ACC112 (cell line): ENCODE measurements at regions not wholly inside any gene's neighbourhood (a gene's known extent, or its start where the extent isn't known, plus 50 kb on each side); places are given as distances from the start of the nearest gene placed in this dataset.

Experiments used
- H2AFZ ChIP-seq: fragments of 200-600 bp; sonication (generic); one replicate; pipeline ENCODE4 v1.6.0; 2017; ENCODE audit warnings: antibody characterized with exemption, low read length; ENCODE audit not compliant: unreplicated experiment
- H3K27ac ChIP-seq: fragments of 200-600 bp; sonication (generic); 2 replicates; pipeline ENCODE4 v1.5.1; 2014; ENCODE audit warnings: low read depth, mild to moderate bottlenecking, antibody characterized with exemption, low read length, moderate library complexity
- H3K27me3 ChIP-seq: fragments of 200-600 bp; sonication (generic); 2 replicates; pipeline ENCODE4 v1.6.1; 2014; ENCODE audit warnings: mild to moderate bottlenecking, antibody characterized with exemption, low read length, moderate library complexity, mixed read lengths; ENCODE audit not compliant: insufficient read depth
- H3K36me3 ChIP-seq: fragments of 200-600 bp; sonication (generic); 2 replicates; pipeline ENCODE4 v1.6.1; 2016; ENCODE audit warnings: mild to moderate bottlenecking, antibody characterized with exemption, low read length, moderate library complexity, mixed read lengths; ENCODE audit not compliant: insufficient read depth
- H3K4me1 ChIP-seq: fragments of 200-600 bp; sonication (generic); one replicate; pipeline ENCODE4 v1.6.1; 2016; ENCODE audit warnings: low read length, mixed read lengths; ENCODE audit not compliant: insufficient read depth, unreplicated experiment, control insufficient read depth
- H3K4me3 ChIP-seq: fragments of 200-600 bp; sonication (generic); 2 replicates; pipeline ENCODE4 v1.5.1; 2014; ENCODE audit warnings: mild to moderate bottlenecking, low read depth, low read length
- H3K79me2 ChIP-seq: fragments of 200-600 bp; sonication (generic); one replicate; pipeline ENCODE4 v1.6.0; 2016; ENCODE audit warnings: low read length; ENCODE audit not compliant: control insufficient read depth, unreplicated experiment, insufficient read depth

GRCh38 chr6:40723967-40724366 is 136.8 kb upstream of the LRFN2 start:
- Histone ChIP-seq H3K4me1 (peaks cover 4% of the 10 kb centered on the region), H3K36me3 (no peaks in the 10 kb centered on the region), H3K27me3 (no peaks in the 10 kb centered on the region), H2AFZ (no peak overlapping the region), H3K27ac (peak overlapping the region; percentile 26; the same call in 1 of the 2 replicates), H3K79me2 (no peaks in the 10 kb centered on the region), H3K4me3 (no peak overlapping the region)

DNA sequence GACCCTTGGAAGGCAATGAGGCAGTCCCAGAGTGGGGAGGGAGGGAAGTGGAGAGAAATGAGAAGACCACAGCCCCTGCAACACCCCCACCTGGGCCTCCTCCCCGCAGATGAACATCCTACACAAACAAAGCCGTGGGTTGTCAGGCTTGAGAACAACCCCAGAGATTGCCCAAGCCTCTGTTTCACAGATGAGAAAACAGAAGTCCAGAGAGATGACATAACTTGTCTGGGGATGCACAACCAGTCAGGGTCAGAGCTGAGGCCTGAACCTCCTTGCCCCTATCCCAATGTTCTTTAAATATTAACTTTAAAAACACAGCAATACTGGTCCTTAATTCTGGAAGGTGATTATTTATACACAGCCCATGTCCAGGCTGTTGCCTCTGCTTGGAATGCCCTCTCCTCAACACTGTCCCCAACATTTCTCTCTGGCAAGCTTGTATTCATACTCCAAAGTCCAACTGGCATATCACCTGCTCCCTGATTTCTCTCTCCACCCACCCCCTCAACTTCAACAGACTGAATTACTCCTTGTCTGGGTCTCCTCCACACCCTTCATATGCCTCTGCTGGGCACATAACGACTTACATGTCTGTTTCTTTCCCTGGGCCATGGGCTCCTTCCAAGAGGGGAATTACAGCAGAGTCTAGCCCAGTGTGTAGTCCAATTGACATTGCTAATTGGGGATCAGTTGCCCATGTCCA is 135.5 kb upstream of the LRFN2 start:
- Histone ChIP-seq H3K4me1 (peaks cover 4% of the 10 kb centered on the region), H2AFZ (no peak overlapping the region), H3K27ac (no peak overlapping the region), H3K27me3 (no peaks in the 10 kb centered on the region), H3K79me2 (no peaks in the 10 kb centered on the region), H3K36me3 (no peaks in the 10 kb centered on the region), H3K4me3 (no peak overlapping the region)

GRCh38 chr6:40722091-40722490 is 134.9 kb upstream of the LRFN2 start:
- no peaks in the 10 kb centered on the region for H3K27me3 ChIP-seq
- H3K27ac ChIP-seq: no peak overlapping the region
- H3K4me1 ChIP-seq: peaks cover 4% of the 10 kb centered on the region
- H3K36me3 ChIP-seq: no peaks in the 10 kb centered on the region
- H2AFZ ChIP-seq: no peak overlapping the region
- H3K4me3 ChIP-seq: no peak overlapping the region
- H3K79me2 ChIP-seq: no peaks in the 10 kb centered on the region

DNA sequence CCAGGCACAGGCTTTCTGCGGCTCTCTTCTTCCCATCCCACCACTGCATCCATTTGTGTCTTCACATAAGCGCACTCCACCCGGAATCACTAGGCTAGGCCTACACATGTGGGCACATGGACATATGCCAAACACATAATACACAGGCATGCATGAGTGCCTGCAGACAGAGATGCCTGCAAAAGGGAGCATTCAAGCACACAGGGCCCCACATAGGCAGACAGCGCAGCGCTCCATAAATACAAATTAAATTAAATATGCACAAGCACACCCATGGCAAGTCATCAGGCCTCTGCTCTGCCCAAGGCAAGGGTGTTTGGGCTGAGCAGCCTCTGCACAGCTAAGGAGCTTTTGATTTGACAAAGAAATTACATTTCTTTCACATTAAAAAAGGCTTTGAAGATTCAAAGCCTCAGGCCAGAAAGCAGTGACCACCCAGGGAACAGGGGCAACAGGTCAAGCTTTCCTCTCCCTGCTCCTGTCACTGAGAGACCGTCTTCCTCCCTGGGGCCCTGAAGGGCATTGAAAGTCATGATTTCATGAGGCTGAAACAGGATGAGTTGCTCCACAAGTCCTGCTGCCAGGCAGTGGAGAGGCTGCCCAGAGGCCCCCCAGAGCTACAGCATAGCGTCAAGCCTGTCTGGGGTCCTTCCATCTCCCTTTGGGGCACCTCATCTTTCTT is 134.2 kb upstream of the LRFN2 start:
- Histone ChIP-seq H2AFZ (no peak overlapping the region), H3K36me3 (no peaks in the 10 kb centered on the region), H3K27ac (no peak overlapping the region), H3K79me2 (no peaks in the 10 kb centered on the region), H3K4me1 (peaks cover 4% of the 10 kb centered on the region), H3K4me3 (no peak overlapping the region), H3K27me3 (no peaks in the 10 kb centered on the region)

- Histone ChIP-seq H2AFZ (no peak overlapping the region), H3K27ac (no peak overlapping the region), H3K4me3 (no peak overlapping the region), H3K4me1 (peaks cover 4% of the 10 kb centered on the region), H3K79me2 (no peaks in the 10 kb centered on the region), H3K27me3 (no peaks in the 10 kb centered on the region), H3K36me3 (no peaks in the 10 kb centered on the region)
These were observed 133.2 kb upstream of the LRFN2 start for GRCh38 chr6:40720375-40720748.

DNA sequence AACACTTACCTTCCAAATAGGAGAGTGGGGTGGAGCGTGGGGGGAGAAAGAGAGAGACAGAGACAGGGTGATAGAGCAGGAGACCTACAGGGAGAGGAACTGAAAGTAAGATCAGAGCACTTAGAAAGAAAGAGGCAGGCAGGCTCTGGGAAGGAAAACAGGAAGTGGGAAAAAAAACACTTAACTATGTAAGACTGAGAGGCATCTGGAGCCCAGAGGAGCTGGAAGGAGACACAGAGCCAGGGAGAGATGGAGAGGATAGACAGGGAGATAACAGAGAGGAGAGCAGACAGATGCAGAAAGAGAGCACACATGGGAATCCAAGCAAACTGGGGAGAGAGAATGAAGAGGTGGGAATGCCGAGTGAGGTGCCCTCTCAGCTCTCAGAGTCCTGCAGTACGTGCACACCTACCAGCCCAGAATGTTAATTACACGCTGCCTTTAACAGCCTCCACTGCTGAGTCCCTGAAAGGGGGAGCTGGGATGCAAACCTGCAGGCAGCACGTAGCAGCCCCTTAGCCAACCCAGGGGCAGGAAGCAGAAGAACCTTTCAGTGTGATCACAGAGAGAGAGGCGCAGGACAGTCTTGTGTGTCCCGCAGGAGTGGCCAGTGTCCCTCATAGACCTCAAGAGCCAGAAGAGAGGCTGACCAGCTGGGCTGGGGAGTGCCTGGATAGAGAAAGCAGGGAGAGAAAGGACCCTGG is 132.7 kb upstream of the LRFN2 start:
- Histone ChIP-seq H3K27ac (no peak overlapping the region), H3K27me3 (no peaks in the 10 kb centered on the region), H3K4me3 (no peak overlapping the region), H3K36me3 (no peaks in the 10 kb centered on the region), H3K79me2 (no peaks in the 10 kb centered on the region), H3K4me1 (peaks cover 4% of the 10 kb centered on the region), H2AFZ (no peak overlapping the region)

- no peaks in the 10 kb centered on the region for H3K36me3 ChIP-seq
- no peaks in the 10 kb centered on the region for H3K27me3 ChIP-seq
- no peaks in the 10 kb centered on the region for H3K79me2 ChIP-seq
- no peak overlapping the region for H3K4me3 ChIP-seq
- no peak overlapping the region for H3K27ac ChIP-seq
- no peak overlapping the region for H2AFZ ChIP-seq
- peaks cover 4% of the 10 kb centered on the region for H3K4me1 ChIP-seq
These were observed 131.2 kb upstream of the LRFN2 start for GRCh38 chr6:40718401-40718800.

- Histone ChIP-seq H3K4me3 (no peak overlapping the region), H3K27me3 (no peaks in the 10 kb centered on the region), H3K79me2 (no peaks in the 10 kb centered on the region), H2AFZ (no peak overlapping the region), H3K4me1 (peaks cover 4% of the 10 kb centered on the region), H3K27ac (no peak overlapping the region), H3K36me3 (no peaks in the 10 kb centered on the region)
These were observed 130.4 kb upstream of the LRFN2 start for GRCh38 chr6:40717411-40718057.

GRCh38 chr6:40715570-40716403 is 128.6 kb upstream of the LRFN2 start:
- Histone ChIP-seq H3K27ac (no peak overlapping the region), H3K36me3 (no peaks in the 10 kb centered on the region), H3K4me1 (peaks cover 4% of the 10 kb centered on the region), H3K79me2 (no peaks in the 10 kb centered on the region), H3K4me3 (no peak overlapping the region), H2AFZ (no peak overlapping the region), H3K27me3 (no peaks in the 10 kb centered on the region)
